Loucy (cell line): ENCODE measurements at regions not wholly inside any gene's neighbourhood (a gene's known extent, or its start where the extent isn't known, plus 50 kb on each side); places are given as distances from the start of the nearest gene placed in this dataset.
A peak's percentile ranks its signal among the peaks of the same experiment; 100 is the strongest.

Source experiments
- H2AFZ ChIP-seq: fragments of 200-600 bp; sonication (generic); 2 replicates; pipeline ENCODE4 v1.6.0; 2016; ENCODE audit warnings: antibody characterized with exemption, mild to moderate bottlenecking, low read length, moderate library complexity
- H3F3A ChIP-seq: fragments of 200-600 bp; 2 replicates; pipeline ENCODE4 v1.6.0; 2016; ENCODE audit warnings: antibody characterized with exemption, low read depth, mild to moderate bottlenecking
- H3K27me3 ChIP-seq: fragments of 200-600 bp; sonication (generic); 2 replicates; pipeline ENCODE4 v1.6.1; 2014; ENCODE audit warnings: low read length, mild to moderate bottlenecking; ENCODE audit not compliant: insufficient read depth, poor library complexity, severe bottlenecking
- H3K36me3 ChIP-seq: fragments of 200-600 bp; sonication (generic); 2 replicates; pipeline ENCODE4 v1.6.1; 2016; ENCODE audit warnings: low read length; ENCODE audit not compliant: insufficient read depth
- H3K4me1 ChIP-seq: fragments of 200-600 bp; sonication (generic); 2 replicates; pipeline ENCODE4 v1.5.1; 2014; ENCODE audit warnings: low read length, mild to moderate bottlenecking; ENCODE audit not compliant: insufficient read depth, poor library complexity, severe bottlenecking
- H3K4me2 ChIP-seq: fragments of 200-600 bp; sonication (generic); 2 replicates; pipeline ENCODE4 v1.6.0; 2014; ENCODE audit warnings: antibody characterized with exemption, low read length, low read depth, mild to moderate bottlenecking; ENCODE audit not compliant: poor library complexity, severe bottlenecking
- H3K4me3 ChIP-seq: fragments of 200-600 bp; sonication (generic); 2 replicates; pipeline ENCODE4 v1.5.1; 2014; ENCODE audit warnings: low read length, mild to moderate bottlenecking, mixed read lengths; ENCODE audit not compliant: poor library complexity, severe bottlenecking
- H3K79me2 ChIP-seq: fragments of 200-600 bp; sonication (generic); 2 replicates; pipeline ENCODE4 v1.6.1; 2014; ENCODE audit warnings: low read length; ENCODE audit not compliant: insufficient read depth
- H3K9ac ChIP-seq: fragments of 200-600 bp; sonication (generic); 2 replicates; pipeline ENCODE4 v1.6.0; 2014; ENCODE audit warnings: mild to moderate bottlenecking, low read depth, low read length, moderate library complexity; ENCODE audit not compliant: poor library complexity, severe bottlenecking
- H3K9me2 ChIP-seq: fragments of 200-600 bp; sonication (generic); replicated peaks from 2 replicates; pipeline ENCODE4 v1.6.1; 2016; ENCODE audit warnings: low read depth, low read length, mixed read lengths
- H3K9me3 ChIP-seq: fragments of 200-600 bp; sonication (generic); 2 replicates; pipeline ENCODE4 v1.6.1; 2014; ENCODE audit warnings: mild to moderate bottlenecking, antibody characterized with exemption, low read length, low read depth; ENCODE audit not compliant: insufficient read depth
- H4K20me1 ChIP-seq: fragments of 200-600 bp; sonication (generic); 2 replicates; pipeline ENCODE4 v1.6.0; 2014; ENCODE audit warnings: antibody characterized with exemption, low read length, mild to moderate bottlenecking; ENCODE audit not compliant: insufficient read depth, poor library complexity, severe bottlenecking
- EZH2phosphoT487 ChIP-seq: fragments of 200-600 bp; IDR thresholded peaks from 2 replicates; pipeline ENCODE4 v1.6.1; 2018; ENCODE audit warnings: antibody characterized with exemption, mild to moderate bottlenecking, moderate library complexity, borderline replicate concordance
- TF ChIP-seq, protein P1 (sequence below): fragments of 200-600 bp; sonication (generic); conservative IDR thresholded peaks from 2 replicates; pipeline ENCODE4 v1.5.1; 2014; ENCODE audit warnings: mild to moderate bottlenecking, antibody characterized with exemption, low read length

DNA sequence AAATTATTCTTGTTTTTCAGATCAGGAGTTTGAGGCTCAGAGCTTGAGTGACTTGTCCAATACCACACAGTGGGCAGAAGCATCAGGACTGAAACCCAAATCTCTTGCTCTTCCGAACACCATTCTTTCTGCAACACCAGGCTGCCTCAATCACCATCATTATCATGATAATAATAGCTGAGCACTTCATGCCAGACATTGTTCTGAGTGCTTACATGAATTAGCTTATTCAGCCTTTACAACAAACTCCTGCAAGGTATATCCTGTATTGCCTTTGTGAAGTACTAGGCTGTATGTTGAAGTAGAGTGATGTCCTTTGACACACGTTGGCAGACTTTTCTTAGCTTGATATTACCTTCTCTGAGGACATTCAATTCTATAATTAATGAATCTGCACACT is 257.4 kb upstream of the ATP2B1 start:
- Histone ChIP-seq H2AFZ (no peak overlapping the region), H3K36me3 (no peaks in the 10 kb centered on the region), H3F3A (no peaks in the 10 kb centered on the region), H3K79me2 (no peaks in the 10 kb centered on the region), H3K9ac (no peak overlapping the region), H3K4me2 (no peak overlapping the region), H4K20me1 (no peaks in the 10 kb centered on the region), H3K27me3 (no peaks in the 10 kb centered on the region), H3K4me3 (no peak overlapping the region), H3K9me2 (no peaks in the 10 kb centered on the region), H3K4me1 (no peaks in the 10 kb centered on the region), H3K9me3 (no peaks in the 10 kb centered on the region)
- TF ChIP-seq, protein P1, sequence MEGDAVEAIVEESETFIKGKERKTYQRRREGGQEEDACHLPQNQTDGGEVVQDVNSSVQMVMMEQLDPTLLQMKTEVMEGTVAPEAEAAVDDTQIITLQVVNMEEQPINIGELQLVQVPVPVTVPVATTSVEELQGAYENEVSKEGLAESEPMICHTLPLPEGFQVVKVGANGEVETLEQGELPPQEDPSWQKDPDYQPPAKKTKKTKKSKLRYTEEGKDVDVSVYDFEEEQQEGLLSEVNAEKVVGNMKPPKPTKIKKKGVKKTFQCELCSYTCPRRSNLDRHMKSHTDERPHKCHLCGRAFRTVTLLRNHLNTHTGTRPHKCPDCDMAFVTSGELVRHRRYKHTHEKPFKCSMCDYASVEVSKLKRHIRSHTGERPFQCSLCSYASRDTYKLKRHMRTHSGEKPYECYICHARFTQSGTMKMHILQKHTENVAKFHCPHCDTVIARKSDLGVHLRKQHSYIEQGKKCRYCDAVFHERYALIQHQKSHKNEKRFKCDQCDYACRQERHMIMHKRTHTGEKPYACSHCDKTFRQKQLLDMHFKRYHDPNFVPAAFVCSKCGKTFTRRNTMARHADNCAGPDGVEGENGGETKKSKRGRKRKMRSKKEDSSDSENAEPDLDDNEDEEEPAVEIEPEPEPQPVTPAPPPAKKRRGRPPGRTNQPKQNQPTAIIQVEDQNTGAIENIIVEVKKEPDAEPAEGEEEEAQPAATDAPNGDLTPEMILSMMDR, result no peak
- no peak for TF ChIP-seq EZH2phosphoT487

DNA sequence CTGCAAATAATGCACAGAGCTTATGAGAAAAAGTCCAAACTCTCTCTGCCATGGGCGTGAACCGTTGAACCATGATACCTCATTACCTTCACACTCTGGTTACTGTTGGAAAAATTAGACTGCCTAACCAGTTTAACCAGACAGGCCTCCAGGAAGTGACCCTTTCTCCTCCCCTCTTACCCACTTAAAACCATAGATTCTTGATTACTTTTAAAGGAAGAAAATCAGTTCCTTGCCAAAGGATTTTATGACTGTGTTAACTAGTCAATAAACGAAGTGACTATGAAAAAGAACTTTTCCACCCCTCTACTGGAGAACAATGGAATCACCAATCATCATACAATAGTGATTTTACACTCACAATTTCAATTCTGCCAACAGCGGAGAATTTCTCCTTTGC is 254.0 kb upstream of the ATP2B1 start:
- no peak overlapping the region for H3K9ac ChIP-seq
- H3K27me3 ChIP-seq, result no peaks in the 10 kb centered on the region
- no peaks in the 10 kb centered on the region for H3F3A ChIP-seq
- no peaks in the 10 kb centered on the region for H3K79me2 ChIP-seq
- H3K4me1 ChIP-seq, result no peaks in the 10 kb centered on the region
- no peaks in the 10 kb centered on the region for H3K9me2 ChIP-seq
- H3K4me2 ChIP-seq, result no peak overlapping the region
- H4K20me1 ChIP-seq, result no peaks in the 10 kb centered on the region
- no peaks in the 10 kb centered on the region for H3K9me3 ChIP-seq
- TF ChIP-seq EZH2phosphoT487, result no peak
- TF ChIP-seq, protein P1, result peak; percentile 54
- no peaks in the 10 kb centered on the region for H3K36me3 ChIP-seq
- H3K4me3 ChIP-seq, result no peak overlapping the region
- no peak overlapping the region for H2AFZ ChIP-seq

- Histone ChIP-seq H3F3A (no peaks in the 10 kb centered on the region), H3K36me3 (no peaks in the 10 kb centered on the region), H3K4me3 (no peak overlapping the region), H3K9me2 (no peaks in the 10 kb centered on the region), H3K27me3 (no peaks in the 10 kb centered on the region), H2AFZ (no peak overlapping the region), H3K9ac (no peak overlapping the region), H3K4me2 (no peak overlapping the region), H3K79me2 (no peaks in the 10 kb centered on the region), H3K9me3 (no peaks in the 10 kb centered on the region), H4K20me1 (no peaks in the 10 kb centered on the region), H3K4me1 (no peaks in the 10 kb centered on the region)
- no peak for TF ChIP-seq EZH2phosphoT487
- TF ChIP-seq, protein P1, result no peak
Observed at GRCh38 chr12:89960607-89961394, 252.2 kb upstream of the ATP2B1 start.
